Forelimb muscle (tissue), 1 donor: ENCODE measurements at regions not wholly inside any gene's neighbourhood (a gene's known extent, or its start where the extent isn't known, plus 50 kb on each side); places are given as distances from the start of the nearest gene placed in this dataset.
"Not testable (repeated sequence)": the region's sequence is repeated elsewhere in the genome, so short reads cannot be mapped to it uniquely, and the experiment has no call there.

ENCODE experiments used
- DNase-seq: peaks from one replicate; pipeline ENCODE4 v3.0.0-alpha.2; 2013; ENCODE audit warnings: low read depth

GRCh38 chr3:198096015-198096414 lies 136.0 kb downstream of the LMLN start:
- DNase-seq: no peak

- DNase-seq: no peak
Measured at GRCh38 chr3:198097048-198097447, 137.0 kb downstream of the LMLN start.

- not testable (repeated sequence) for DNase-seq
Measured at GRCh38 chr3:198098661-198099081, 138.7 kb downstream of the LMLN start.

GRCh38 chr3:198103070-198103469 lies 143.1 kb downstream of the LMLN start:
- DNase-seq: not testable (repeated sequence)

- DNase-seq: no peak
Measured at GRCh38 chr3:198106265-198106664, 146.2 kb downstream of the LMLN start.

- DNase-seq: no peak
Measured at GRCh38 chr3:198107840-198108734, 148.1 kb downstream of the LMLN start.

- DNase-seq: no peak
Measured at GRCh38 chr3:198109883-198110282, 149.9 kb downstream of the LMLN start.

GRCh38 chr3:198112031-198112430 lies 152.0 kb downstream of the LMLN start:
- no peak for DNase-seq

GRCh38 chr3:198113206-198114053 lies 153.4 kb downstream of the LMLN start:
- no peak for DNase-seq

GRCh38 chr3:198114516-198114915 lies 154.5 kb downstream of the LMLN start:
- not testable (repeated sequence) for DNase-seq

GRCh38 chr3:198122184-198122583 lies 162.2 kb downstream of the LMLN start:
- DNase-seq: not testable (repeated sequence)

GRCh38 chr3:198137038-198137835 lies 177.2 kb downstream of the LMLN start:
- DNase-seq: not testable (repeated sequence)

- not testable (repeated sequence) for DNase-seq
Measured at GRCh38 chr3:198138205-198138604, 178.2 kb downstream of the LMLN start.

GRCh38 chr3:198139037-198139436 lies 179.0 kb downstream of the LMLN start:
- not testable (repeated sequence) for DNase-seq

- not testable (repeated sequence) for DNase-seq
Measured at GRCh38 chr3:198139513-198140167, 179.6 kb downstream of the LMLN start.

- not testable (repeated sequence) for DNase-seq
Measured at GRCh38 chr3:198143300-198144137, 183.5 kb downstream of the LMLN start.

- peak; percentile 16 for DNase-seq
Measured at GRCh38 chr3:198145231-198145784, 185.3 kb downstream of the LMLN start.

- peak; percentile 14 for DNase-seq
Measured at GRCh38 chr3:198146070-198146469, 186.1 kb downstream of the LMLN start.

GRCh38 chr3:198146559-198147164 lies 186.6 kb downstream of the LMLN start:
- DNase-seq: not testable (repeated sequence)
